ENCODE measurements at regions not wholly inside any gene's neighbourhood (a gene's known extent, or its start where the extent isn't known, plus 50 kb on each side); places are given as distances from the start of the nearest gene placed in this dataset.

DNA sequence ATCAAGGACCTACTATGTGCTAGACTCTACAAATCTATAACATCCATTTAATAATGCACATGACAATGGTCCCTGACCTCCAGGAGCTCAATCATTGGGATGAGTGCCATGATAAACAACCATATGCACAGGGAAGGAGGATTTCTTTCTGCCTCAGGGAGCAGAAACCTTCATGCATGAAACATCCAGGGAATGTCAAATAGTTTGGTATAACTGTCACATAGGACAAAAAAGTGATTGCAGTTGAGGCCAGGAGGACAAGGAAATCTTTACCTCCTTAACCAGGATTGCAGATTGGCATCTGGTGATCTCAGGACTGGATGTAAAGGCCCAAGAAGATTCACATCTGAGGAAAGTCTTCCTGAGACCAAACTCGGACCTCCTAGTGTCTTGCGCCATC is 993.1 kb downstream of the KCNMA1 start:
- no peak for TF ChIP-seq Cebpa-rat (IDR thresholded peaks at IDR 0.05)
- Histone ChIP-seq H3K4me2 (no peak overlapping the region), H3K4me3 (no peak overlapping the region), H3K4me1 (no peaks in the 10 kb centered on the region), H3K27ac (no peak overlapping the region), H3K9ac (no peak overlapping the region), H3K9me3 (no peaks in the 10 kb centered on the region), H3K27me3 (no peaks in the 10 kb centered on the region), H3K36me3 (no peaks in the 10 kb centered on the region), H4K20me1 (no peaks in the 10 kb centered on the region)

DNA sequence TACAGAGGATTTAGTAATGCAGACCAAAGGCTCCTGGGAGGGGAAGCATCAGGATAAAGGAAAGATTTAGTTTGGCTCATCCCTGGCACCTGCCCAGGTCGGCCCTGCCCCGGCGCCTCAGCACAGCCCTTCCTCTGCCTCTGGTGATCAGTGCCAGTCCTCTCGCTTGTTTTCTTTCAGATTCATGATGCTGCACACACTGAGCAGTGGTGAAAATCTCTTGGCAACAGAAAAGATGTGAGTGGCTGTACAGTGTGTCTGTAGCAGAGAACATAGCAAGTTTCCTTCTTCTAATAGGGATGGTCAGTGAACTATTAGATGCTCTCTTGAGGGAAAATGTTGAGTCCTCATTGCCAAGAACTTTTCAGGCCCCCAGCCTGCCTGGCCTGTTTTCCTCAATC is 994.1 kb downstream of the KCNMA1 start:
- no peaks in the 10 kb centered on the region for H3K36me3 ChIP-seq
- H3K9ac ChIP-seq = no peak overlapping the region
- no peak for TF ChIP-seq Cebpa-rat (IDR thresholded peaks at IDR 0.05)
- no peak overlapping the region for H3K4me2 ChIP-seq
- H3K27ac ChIP-seq = no peak overlapping the region
- H3K9me3 ChIP-seq = no peaks in the 10 kb centered on the region
- no peaks in the 10 kb centered on the region for H3K4me1 ChIP-seq
- H4K20me1 ChIP-seq = no peaks in the 10 kb centered on the region
- H3K4me3 ChIP-seq = no peak overlapping the region
- H3K27me3 ChIP-seq = no peaks in the 10 kb centered on the region

DNA sequence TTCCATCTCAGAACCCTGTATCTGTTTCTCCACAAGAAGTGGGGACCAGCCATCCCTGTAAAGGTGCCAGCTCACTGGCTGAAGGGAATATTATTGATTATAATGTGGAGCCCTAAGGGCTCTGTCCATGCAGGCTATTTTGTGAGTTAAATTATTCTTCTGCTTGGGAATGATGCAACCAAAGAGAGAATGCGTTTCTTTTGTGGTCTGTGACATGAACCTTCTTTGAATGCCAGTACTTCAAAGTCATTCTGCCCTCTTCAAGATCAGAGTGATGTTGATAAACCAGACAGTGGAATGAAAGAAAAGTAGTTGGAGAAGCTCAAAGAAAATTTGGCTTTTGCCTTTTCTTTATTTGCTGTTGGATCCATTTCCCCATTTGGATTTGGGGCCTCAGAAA is 995.2 kb downstream of the KCNMA1 start:
- no peaks in the 10 kb centered on the region for H3K36me3 ChIP-seq
- H3K9me3 ChIP-seq = no peaks in the 10 kb centered on the region
- H3K4me3 ChIP-seq = no peak overlapping the region
- H3K27ac ChIP-seq = no peak overlapping the region
- no peak for TF ChIP-seq Cebpa-rat (IDR thresholded peaks at IDR 0.05)
- H3K4me2 ChIP-seq = no peak overlapping the region
- H4K20me1 ChIP-seq = no peaks in the 10 kb centered on the region
- no peaks in the 10 kb centered on the region for H3K4me1 ChIP-seq
- H3K27me3 ChIP-seq = no peaks in the 10 kb centered on the region
- no peak overlapping the region for H3K9ac ChIP-seq

DNA sequence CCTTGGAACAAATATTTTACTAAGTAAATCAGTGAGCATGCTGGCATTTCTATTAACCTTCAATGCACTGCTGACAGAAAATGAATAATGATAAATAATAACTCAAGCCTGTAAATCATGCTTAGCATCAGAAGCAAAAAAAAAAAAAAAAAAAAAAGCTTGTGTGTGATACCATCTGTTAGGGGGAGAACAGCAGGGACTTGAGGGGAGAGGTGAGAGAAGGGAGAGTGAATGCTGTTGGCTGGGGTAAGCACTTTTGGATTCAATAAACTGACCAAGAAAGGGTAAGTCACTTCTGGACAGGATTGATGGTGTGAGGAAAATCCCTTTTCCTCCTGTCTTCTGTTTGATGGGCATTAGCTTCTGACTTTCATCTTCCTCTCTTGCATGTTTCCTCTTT is 996.4 kb downstream of the KCNMA1 start:
- no peak overlapping the region for H3K4me2 ChIP-seq
- H3K4me1 ChIP-seq = no peaks in the 10 kb centered on the region
- H3K4me3 ChIP-seq = no peak overlapping the region
- no peak overlapping the region for H3K9ac ChIP-seq
- no peaks in the 10 kb centered on the region for H3K27me3 ChIP-seq
- no peaks in the 10 kb centered on the region for H3K9me3 ChIP-seq
- H3K27ac ChIP-seq = no peak overlapping the region
- no peak for TF ChIP-seq Cebpa-rat (IDR thresholded peaks at IDR 0.05)
- H4K20me1 ChIP-seq = no peaks in the 10 kb centered on the region
- no peaks in the 10 kb centered on the region for H3K36me3 ChIP-seq

DNA sequence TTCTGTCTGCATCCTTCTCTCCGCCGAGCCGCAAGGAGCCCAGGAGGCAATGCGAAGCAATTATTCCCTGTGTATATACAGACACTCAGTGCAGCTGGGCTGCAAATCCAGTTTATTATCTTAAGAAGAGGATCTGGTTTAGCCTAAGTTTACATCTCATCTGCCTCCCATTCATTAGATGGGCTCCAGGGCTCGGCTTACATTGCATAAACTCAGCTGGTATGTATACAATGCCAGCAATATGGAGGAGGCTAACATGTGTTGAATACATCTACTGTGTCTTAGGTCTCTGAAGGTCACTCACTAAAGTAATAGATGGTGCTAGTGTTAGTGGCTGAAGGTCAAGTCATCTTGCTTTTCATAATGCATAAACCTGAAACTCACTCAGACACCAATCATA is 996.8 kb downstream of the KCNMA1 start:
- Histone ChIP-seq H3K9ac (no peak overlapping the region), H3K4me3 (no peak overlapping the region), H3K4me2 (no peak overlapping the region), H3K4me1 (no peaks in the 10 kb centered on the region), H3K27me3 (no peaks in the 10 kb centered on the region), H4K20me1 (no peaks in the 10 kb centered on the region), H3K36me3 (no peaks in the 10 kb centered on the region), H3K9me3 (no peaks in the 10 kb centered on the region), H3K27ac (no peak overlapping the region)
- no peak for TF ChIP-seq Cebpa-rat (IDR thresholded peaks at IDR 0.05)

DNA sequence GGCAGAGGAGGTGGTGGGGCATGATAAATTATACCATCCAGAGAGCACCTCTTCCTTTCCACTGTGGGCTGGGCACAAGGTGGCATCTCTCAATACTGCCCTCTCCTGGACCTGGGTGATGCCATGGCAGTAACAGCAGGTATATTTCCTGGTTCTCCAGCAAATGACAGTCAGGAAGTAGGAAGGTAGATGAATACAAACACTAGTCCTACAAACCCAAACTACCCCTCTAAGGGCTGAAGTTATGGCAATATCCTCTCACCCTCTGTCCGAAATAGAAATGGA is 1004.9 kb downstream of the KCNMA1 start:
- Histone ChIP-seq H3K27ac (no peak overlapping the region), H3K4me1 (no peaks in the 10 kb centered on the region), H3K4me2 (no peak overlapping the region), H4K20me1 (no peaks in the 10 kb centered on the region), H3K9ac (no peak overlapping the region), H3K4me3 (no peak overlapping the region), H3K9me3 (no peaks in the 10 kb centered on the region), H3K27me3 (no peaks in the 10 kb centered on the region), H3K36me3 (no peaks in the 10 kb centered on the region)
- no peak for TF ChIP-seq Cebpa-rat (IDR thresholded peaks at IDR 0.05)

DNA sequence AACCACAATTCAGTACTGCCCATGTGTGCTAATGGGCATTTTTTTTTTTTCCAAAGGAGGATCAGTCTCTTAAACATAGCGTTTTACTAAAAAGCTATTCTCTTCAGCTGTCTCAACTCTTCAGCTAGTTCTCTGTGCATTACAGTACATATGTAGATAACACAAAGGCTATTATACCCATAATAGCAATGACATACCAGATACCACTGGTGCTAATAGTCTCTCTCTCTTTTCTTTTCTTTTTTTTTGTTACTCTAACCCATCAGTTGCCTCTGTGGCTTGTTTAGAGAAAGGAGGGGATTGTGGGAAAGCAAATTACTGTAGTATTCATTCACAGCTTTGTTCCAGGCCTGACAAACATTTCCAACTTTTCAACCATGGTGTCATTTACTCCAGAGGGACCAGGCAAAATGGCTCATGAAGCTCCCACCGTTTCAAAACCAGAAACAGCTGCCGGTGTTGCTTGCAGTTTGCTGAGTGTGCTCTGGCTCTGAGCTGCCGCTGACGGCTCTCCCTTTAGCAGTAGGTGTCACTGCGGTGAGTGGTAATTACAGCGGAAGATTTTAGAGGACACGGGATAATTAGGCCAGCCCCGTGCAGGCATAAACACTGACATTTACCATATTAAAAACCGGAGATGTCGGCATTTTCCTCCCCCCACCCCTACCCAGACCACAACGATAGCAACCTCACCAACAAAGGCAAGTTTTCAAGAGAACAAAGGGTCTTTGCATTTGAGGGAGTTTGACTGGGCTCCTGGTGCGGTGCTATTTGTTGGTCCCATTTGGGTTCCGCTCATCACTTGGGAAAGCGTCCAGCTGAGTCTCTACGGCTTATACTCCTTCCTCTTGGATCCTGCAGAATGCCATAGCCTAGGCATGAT is 1005.5 kb downstream of the KCNMA1 start:
- H3K27ac ChIP-seq = no peak overlapping the region
- no peaks in the 10 kb centered on the region for H3K36me3 ChIP-seq
- no peak overlapping the region for H3K4me3 ChIP-seq
- H3K9me3 ChIP-seq = no peaks in the 10 kb centered on the region
- H3K27me3 ChIP-seq = no peaks in the 10 kb centered on the region
- no peaks in the 10 kb centered on the region for H3K4me1 ChIP-seq
- no peak for TF ChIP-seq Cebpa-rat (IDR thresholded peaks at IDR 0.05)
- no peaks in the 10 kb centered on the region for H4K20me1 ChIP-seq
- H3K9ac ChIP-seq = no peak overlapping the region
- no peak overlapping the region for H3K4me2 ChIP-seq

DNA sequence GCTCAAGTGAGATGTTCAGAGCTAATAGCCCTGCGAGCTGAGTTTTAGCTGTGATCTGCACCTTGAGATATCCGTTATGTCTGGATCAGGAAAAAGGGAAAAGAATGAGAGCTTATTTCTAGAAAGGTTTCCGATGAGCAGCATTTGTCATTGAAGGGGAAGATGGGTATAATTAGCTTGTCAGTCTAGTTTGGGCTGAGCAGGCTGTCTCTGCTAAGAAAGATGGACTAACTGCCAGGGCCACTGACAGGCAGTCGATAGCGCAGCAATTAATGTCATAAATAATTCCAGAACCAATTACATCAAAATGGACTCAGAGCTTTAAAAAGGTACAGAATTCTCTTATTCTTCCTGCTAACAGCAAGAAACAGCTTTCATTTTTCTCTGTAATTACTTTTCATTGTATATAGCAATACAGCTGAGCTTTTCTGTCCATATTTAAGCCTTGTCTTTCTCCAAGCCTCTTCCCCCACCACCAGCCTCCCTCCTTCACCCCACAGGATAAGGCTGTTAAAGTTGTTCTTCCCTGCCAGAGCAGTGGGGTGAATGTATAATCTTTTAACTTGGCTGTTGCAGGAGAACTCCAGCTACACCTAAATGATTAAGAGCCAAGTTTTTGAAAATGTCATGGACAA is 1006.5 kb downstream of the KCNMA1 start:
- Histone ChIP-seq H3K9ac (no peak overlapping the region), H3K27me3 (no peaks in the 10 kb centered on the region), H3K4me1 (no peaks in the 10 kb centered on the region)

DNA sequence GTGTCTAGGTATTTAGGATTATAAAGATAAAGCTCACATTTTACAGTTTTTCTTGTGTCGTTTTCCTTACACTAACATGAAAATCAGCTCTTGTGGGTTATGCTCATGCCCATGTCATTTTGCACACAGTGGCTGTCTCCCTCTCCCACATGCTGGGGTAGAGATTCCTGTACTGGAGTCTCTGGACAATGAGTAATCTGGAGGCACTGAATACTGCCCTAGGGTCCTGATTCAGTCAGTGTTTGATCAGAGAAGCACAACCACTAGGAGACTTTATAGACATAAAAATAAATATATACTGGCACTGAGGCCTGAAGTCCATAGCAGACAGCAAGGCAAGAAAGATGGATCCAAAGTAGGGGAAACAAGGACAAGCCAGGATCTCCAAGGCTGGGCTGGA is 1008.8 kb downstream of the KCNMA1 start:
- Histone ChIP-seq H4K20me1 (no peaks in the 10 kb centered on the region), H3K9ac (no peak overlapping the region), H3K4me1 (no peaks in the 10 kb centered on the region), H3K9me3 (no peaks in the 10 kb centered on the region), H3K4me3 (no peak overlapping the region), H3K36me3 (no peaks in the 10 kb centered on the region), H3K27me3 (no peaks in the 10 kb centered on the region), H3K27ac (no peak overlapping the region), H3K4me2 (no peak overlapping the region)
- no peak for TF ChIP-seq Cebpa-rat (IDR thresholded peaks at IDR 0.05)

More for the DNA sequence above, 1006.5 kb downstream of the KCNMA1 start:
- H3K36me3 ChIP-seq = no peaks in the 10 kb centered on the region
- no peaks in the 10 kb centered on the region for H4K20me1 ChIP-seq
- H3K9me3 ChIP-seq = no peaks in the 10 kb centered on the region
- no peak overlapping the region for H3K4me2 ChIP-seq
- no peak for TF ChIP-seq Cebpa-rat (IDR thresholded peaks at IDR 0.05)
- H3K4me3 ChIP-seq = no peak overlapping the region
- no peak overlapping the region for H3K27ac ChIP-seq

DNA sequence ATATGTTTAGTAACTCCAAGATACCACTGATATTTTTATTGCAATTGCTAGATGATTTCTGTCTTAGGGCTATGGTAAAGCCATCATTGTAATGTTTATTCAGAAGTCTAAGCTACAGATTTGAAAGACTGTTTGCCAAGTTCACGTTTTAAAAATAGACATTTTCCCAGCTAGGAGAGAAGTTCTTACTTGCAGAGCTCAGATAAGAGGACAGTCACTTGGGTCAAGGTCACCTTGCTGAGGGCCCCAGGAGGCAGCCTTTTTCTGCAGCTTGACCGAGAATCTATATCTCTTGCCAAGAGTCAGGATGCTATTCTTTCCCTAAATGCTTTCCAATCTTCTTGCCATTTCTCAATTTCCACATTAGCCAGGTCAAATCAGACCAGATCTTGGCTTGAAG is 1011.2 kb downstream of the KCNMA1 start:
- no peak overlapping the region for H3K9ac ChIP-seq
- H3K4me3 ChIP-seq = no peak overlapping the region
- H3K4me1 ChIP-seq = no peaks in the 10 kb centered on the region
- no peaks in the 10 kb centered on the region for H3K36me3 ChIP-seq
- H4K20me1 ChIP-seq = no peaks in the 10 kb centered on the region
- no peak overlapping the region for H3K27ac ChIP-seq
- no peak overlapping the region for H3K4me2 ChIP-seq
- TF ChIP-seq Cebpa-rat (IDR thresholded peaks at IDR 0.05) = no peak
- H3K9me3 ChIP-seq = no peaks in the 10 kb centered on the region
- H3K27me3 ChIP-seq = no peaks in the 10 kb centered on the region
